OCI-LY1 (cell line): ENCODE measurements at regions not wholly inside any gene's neighbourhood (a gene's known extent, or its start where the extent isn't known, plus 50 kb on each side); places are given as distances from the start of the nearest gene placed in this dataset.

Experiments used
- CTCF ChIP-seq: fragments of 200-600 bp; sonication (generic), shearing (Covaris generic); IDR thresholded peaks from 2 replicates; pipeline ENCODE4 v1.5.1; 2017; ENCODE audit warnings: mild to moderate bottlenecking, antibody characterized with exemption, low read length, moderate library complexity, mixed read lengths
- EZH2 ChIP-seq: fragments of 200-600 bp; sonication (generic), shearing (Covaris generic); IDR thresholded peaks from 2 replicates; pipeline ENCODE4 v1.8.0; 2017; ENCODE audit warnings: borderline replicate concordance, mixed run types, mild to moderate bottlenecking, antibody characterized with exemption, low read length, moderate library complexity, mixed read lengths

GRCh38 chr2:33784488-33784887 lies 185.4 kb upstream of the FAM98A start:
- TF ChIP-seq CTCF, result no peak
- TF ChIP-seq EZH2, result no peak
